SH-SY5Y (cell line): ENCODE measurements at regions not wholly inside any gene's neighbourhood (a gene's known extent, or its start where the extent isn't known, plus 50 kb on each side); places are given as distances from the start of the nearest gene placed in this dataset.

Source experiments
- GATA2 ChIP-seq: IDR thresholded peaks from 2 replicates; pipeline ENCODE4 v1.6.1; 2011; ENCODE audit warnings: mild to moderate bottlenecking, low read depth, low read length
- GATA3 ChIP-seq: IDR thresholded peaks from 2 replicates; pipeline ENCODE4 v1.6.1; 2011; ENCODE audit warnings: low read depth, mild to moderate bottlenecking, low read length, moderate library complexity

DNA sequence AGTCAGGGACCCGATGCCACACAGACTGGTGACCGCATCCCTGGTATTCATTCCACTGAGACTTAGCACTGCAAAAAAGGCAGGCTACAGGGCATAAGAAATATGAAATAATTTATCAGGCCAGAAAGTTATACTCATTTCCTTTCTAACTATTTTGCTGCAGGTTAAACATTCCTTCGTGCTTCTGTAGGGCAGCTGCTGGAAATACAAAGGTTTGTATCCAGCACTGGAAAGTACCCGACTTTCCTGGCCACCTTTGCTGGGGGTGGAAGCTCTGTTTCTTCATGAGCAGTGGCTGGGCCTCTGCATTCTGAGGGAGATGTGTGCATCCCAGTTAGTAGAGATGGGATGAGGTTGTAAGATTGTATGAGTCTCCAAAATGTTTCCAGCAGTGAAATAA, 478.6 kb upstream of the WWC1 start:
- TF ChIP-seq GATA2 (no peak), GATA3 (no peak)
